ENCODE measurements at regions not wholly inside any gene's neighbourhood (a gene's known extent, or its start where the extent isn't known, plus 50 kb on each side); places are given as distances from the start of the nearest gene placed in this dataset.

DNA sequence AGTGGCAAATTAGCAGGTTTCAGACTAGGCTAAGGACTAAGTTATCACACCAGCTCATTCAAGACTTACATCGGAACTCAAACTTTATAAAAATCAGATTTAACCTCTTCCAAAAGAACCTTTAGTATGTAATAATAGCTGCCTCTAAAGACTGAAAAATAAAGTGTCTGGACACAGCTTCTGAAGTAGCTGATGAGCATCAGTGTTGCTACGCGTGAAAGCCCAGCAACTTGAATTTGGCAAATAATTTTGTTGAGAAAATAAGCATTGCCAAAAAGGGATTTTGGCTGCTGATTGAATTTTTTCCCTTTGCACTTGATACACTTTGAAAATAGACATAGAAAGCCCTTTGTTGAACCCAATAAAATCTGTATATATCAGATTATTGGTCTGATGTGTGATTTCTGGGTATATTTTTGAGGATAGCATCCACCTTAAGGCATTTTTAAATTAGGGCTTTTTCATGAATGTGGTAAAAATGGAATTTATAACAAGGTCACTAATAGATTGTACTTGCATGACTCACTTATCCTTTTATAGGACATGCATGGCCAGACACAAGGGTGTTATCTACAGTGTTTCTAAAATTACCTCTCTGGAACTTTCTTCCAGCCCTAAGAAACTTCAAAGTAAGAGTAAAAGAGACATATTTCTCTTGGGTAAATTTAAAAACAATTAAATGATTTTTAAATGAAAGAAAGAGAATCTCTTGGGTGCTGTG is 350.4 kb downstream of the TENT5A start:
- TF ChIP-seq, protein P1, sequence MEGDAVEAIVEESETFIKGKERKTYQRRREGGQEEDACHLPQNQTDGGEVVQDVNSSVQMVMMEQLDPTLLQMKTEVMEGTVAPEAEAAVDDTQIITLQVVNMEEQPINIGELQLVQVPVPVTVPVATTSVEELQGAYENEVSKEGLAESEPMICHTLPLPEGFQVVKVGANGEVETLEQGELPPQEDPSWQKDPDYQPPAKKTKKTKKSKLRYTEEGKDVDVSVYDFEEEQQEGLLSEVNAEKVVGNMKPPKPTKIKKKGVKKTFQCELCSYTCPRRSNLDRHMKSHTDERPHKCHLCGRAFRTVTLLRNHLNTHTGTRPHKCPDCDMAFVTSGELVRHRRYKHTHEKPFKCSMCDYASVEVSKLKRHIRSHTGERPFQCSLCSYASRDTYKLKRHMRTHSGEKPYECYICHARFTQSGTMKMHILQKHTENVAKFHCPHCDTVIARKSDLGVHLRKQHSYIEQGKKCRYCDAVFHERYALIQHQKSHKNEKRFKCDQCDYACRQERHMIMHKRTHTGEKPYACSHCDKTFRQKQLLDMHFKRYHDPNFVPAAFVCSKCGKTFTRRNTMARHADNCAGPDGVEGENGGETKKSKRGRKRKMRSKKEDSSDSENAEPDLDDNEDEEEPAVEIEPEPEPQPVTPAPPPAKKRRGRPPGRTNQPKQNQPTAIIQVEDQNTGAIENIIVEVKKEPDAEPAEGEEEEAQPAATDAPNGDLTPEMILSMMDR (IDR thresholded peaks at IDR 0.05): no peak
- no peak for TF ChIP-seq POLR2AphosphoS5 (IDR thresholded peaks at IDR 0.05)
